CMK (cell line): ENCODE measurements at regions not wholly inside any gene's neighbourhood (a gene's known extent, or its start where the extent isn't known, plus 50 kb on each side); places are given as distances from the start of the nearest gene placed in this dataset.
"Not testable (repeated sequence)": the region's sequence is repeated elsewhere in the genome, so short reads cannot be mapped to it uniquely, and the experiment has no call there.

Experiments
- DNase-seq: peaks from one replicate; pipeline ENCODE4 v3.0.0-alpha.2; 2010; ENCODE audit warnings: low read depth

DNA sequence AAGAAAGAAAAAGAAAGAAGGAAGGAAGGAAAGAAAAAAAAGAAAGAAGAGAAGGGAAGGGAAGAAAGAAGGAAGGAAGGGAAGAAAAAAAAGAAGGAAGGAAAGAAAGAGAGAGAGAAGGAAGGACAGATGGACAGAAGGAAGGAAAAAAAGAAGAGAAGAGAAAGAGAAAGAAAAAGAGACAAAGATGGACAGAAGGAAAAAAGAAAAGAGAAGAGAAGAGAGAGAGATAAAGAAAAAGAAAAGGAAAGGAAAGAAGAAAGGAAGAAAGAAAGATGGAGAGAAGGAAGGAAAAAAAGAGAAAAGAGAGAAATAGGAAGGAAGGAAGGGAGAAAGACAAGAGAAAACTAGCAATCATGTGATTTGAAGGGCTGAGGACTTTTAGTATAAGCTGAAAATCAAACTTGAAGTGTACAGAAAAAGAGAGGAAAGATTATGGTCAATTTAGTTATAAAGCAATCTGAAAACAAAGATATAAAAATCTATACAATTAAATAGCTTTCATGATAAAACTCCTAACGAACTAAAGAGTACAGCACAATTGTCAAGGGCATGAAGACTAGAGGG lies 115.3 kb downstream of the LTN1 start:
- DNase-seq = no peak

GRCh38 chr21:28875078-28875477 lies 117.6 kb downstream of the LTN1 start:
- DNase-seq = no peak

GRCh38 chr21:28872218-28872617 lies 120.5 kb downstream of the LTN1 start:
- DNase-seq = no peak

- no peak for DNase-seq
Measured at GRCh38 chr21:28871388-28872010, 121.2 kb downstream of the LTN1 start.

DNA sequence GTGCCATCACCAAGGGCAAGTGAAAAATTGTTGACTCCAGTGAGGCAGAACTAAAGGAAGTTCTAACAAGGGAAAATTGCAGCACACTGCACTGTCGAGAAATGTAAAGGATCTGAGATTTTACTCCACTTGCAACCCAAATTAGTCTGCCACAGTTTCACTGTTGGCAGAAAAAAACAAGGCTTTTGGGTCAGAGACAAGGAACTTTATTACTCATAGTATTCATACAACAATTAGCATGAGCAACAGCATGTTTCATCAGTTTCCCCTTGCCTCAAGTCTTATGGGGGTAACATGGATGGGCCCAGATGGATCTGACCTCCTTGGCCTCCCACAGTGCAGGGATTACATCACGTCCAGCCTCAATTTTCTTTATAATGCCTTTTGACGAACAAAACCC lies 125.3 kb downstream of the LTN1 start:
- DNase-seq = no peak

DNA sequence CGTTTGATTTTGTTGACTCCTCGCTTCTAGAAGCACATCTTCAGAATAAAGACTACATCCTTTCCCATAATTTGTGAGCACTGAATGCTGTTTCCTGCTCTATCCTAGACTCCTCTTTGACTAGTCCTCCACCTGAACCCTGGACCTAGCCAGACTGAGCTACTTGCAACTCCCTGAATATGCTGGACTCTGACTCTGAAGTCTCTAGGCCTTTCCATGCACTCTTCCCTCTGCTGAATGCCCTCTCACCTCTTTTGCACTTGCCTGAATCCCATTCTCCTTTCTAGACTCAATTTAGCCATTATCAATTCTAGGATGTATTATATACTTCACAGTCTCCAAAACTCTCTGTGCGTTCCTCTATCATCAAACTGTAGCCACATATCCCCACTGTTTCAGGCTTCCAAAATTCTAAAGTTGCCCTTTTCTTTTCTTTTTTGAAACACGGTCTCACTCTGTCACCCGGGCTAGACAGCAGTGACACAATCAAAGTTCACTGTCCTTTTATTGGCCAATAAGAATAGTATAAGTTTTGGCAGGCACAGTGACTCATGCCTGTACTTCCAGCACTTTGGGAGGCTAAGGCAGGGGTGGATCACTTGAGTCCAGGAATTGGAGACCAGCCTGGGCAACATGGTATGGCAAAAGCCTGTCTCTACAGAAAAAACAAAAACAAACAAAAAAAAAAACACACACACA lies 127.0 kb downstream of the LTN1 start:
- DNase-seq = no peak

- DNase-seq = no peak
Measured at GRCh38 chr21:28858424-28858823, 134.3 kb downstream of the LTN1 start.

DNA sequence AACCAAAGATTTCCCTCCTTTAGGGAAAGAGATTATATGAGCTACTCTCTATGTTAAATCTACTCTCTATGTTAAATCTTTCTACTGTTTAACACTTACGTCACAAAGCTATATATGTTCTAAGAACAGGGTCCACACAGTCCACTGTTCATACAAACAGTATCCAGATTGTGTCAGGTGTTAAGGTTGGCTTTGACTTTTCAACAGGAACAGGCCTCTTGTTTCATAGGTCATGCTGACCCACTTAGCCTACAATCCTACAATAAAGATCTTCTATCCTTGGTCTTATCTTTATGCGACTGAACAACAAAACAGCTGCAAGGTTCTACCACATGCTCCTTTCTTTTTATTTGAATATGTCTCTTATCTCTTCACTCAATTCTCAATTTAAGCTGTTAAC lies 134.9 kb downstream of the LTN1 start:
- no peak for DNase-seq

DNA sequence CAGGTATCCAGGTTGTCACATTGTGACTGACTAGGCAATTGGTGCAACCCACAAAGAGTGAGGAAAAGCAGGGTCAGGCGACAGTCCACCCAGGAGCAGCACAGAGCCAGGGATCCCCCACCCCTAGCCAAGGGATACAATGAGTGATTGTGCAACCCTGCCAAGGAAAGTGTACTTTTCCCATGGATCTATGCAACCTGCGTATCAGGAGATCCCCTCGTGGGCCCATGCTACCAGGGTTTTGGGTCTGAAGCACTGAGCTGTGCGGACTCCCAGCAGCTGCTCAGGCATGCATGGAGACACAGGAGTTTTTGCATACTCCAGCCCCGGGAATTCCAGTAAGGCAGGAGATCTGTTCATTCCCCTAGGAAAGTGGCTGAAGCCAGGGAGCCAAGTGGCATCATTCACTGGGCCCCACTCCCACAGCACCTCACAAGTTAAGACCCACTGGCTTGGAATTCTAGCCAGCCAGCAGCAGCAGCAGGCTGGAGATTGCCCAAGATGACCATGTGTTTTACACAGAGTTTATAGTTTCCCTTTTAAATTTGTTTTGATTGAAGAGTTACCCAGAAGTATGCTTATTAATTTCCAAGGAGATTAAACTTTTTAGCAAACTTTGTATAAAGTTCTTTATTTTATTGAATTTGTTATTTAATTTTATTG lies 136.0 kb downstream of the LTN1 start:
- no peak for DNase-seq

- no peak for DNase-seq
Measured at GRCh38 chr21:28852706-28853105, 140.0 kb downstream of the LTN1 start.

DNA sequence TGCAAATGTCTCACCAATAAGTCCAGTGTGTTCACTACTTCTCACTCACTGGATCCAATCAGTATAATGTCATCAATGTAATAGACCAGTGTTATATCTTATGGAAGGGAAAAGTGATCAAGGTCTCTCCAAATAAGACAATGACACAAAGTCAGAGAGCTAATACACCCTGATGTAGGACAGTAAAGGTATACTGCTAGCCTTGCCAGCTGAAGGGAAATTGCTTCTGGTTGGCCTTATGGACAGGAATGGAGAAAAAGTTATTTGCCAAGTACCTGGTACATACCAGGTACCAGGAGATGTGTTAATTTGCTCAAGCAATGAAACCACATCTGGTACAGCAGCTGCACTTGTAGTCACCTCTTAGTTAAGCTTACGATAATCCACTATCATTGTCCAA lies 141.0 kb downstream of the LTN1 start:
- DNase-seq = no peak

GRCh38 chr21:28839237-28839636 lies 153.4 kb downstream of the LTN1 start:
- DNase-seq = not testable (repeated sequence)

DNA sequence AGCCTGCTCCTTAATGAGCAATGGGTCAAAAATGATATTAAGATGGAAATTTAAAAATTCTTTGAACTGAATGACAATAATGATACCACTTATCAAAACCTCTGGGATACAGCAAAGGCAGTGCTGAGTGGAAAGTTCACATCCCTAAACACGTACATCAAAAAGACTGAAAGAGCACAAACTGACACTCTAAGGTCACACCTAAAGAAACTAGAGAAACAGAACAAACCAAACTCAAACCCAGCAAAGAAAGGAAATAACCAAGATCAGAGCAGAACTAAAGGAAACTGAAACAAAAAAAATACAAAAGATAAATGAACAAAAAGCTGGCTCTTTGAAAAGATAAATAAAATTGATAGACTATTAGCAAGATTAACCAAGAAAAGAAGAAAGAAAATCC lies 155.3 kb downstream of the LTN1 start:
- not testable (repeated sequence) for DNase-seq

GRCh38 chr21:28836588-28836987 lies 156.1 kb downstream of the LTN1 start:
- DNase-seq = not testable (repeated sequence)

DNA sequence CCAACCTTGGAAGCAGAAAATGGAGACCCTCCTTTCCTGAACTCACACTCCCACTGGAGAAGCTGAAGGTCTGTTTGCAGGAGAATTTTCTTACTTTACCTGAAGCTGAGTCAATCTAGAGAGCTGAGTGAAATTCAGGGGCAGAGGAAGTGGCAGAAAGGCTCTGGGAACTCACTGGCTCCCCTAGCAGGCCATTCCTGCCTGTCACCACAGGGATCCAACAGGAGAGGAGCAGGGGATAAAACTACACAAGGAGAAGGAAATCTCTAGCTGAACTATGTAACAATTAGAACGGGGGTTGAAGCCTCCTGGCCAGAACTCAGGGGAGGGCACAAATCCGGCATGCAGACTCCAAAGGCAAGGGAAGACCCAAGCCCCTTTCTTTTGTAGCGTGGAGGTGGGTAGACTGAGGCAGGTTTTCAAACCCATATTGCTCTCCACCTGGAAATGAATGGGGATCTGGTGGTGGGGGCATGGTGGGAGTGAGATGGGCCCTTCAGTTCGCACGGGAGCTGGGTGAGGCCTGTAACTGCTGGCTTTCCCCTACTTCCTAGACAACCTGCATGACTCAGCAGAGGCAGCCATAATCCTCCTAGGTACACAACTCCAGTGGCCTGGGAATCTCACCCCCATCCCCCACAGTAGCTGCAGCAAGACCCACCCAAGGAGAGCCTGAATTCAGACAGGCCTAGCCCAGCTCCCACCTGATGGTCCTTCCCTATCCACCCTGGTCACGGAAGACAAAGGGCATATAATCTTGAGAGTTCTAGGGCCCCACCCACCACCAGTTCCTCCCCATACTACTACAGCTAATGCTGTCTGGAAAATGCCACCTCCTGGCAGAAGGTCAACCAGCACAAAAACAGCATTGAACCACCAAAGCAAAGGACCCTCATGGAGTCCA lies 158.1 kb downstream of the LTN1 start:
- DNase-seq = no peak

DNA sequence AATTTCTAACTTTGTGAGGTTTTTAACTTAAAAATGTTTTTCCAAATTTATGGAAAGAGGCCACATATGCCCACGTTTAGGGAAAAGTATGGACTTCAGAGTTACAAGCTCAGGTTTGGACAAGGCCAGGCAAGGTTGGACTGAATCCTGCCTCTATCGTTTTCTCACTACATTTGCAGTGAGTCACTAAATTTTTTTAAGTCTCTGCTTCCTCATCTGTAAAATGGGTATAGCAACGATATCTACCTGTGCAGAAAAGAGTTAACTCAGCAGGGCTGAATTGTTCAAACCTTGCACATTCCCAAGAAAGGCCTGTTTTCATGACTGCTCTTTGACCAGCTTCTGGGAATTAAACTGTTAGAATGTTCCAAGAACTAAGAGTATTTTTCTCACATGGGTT lies 159.1 kb downstream of the LTN1 start:
- no peak for DNase-seq

DNA sequence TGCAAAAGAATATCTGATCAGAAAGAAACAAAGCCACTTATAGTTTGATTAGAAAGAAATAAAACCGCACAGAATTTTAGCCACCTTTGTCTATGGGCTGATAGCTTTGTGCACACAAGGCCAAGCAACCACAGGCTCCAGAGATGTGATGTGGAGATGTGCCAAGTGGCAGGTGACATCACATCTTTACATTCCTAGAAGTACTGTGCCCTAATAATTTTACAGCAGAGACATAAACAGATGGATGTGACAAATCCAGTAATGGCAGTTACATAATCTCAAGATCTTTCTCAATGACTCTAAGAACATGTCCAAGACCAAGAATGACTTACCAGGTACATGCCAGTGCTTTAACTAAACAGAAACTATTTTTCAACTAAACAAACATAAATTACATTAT lies 159.5 kb downstream of the LTN1 start:
- no peak for DNase-seq

GRCh38 chr21:28832715-28833061 lies 160.0 kb downstream of the LTN1 start:
- no peak for DNase-seq

DNA sequence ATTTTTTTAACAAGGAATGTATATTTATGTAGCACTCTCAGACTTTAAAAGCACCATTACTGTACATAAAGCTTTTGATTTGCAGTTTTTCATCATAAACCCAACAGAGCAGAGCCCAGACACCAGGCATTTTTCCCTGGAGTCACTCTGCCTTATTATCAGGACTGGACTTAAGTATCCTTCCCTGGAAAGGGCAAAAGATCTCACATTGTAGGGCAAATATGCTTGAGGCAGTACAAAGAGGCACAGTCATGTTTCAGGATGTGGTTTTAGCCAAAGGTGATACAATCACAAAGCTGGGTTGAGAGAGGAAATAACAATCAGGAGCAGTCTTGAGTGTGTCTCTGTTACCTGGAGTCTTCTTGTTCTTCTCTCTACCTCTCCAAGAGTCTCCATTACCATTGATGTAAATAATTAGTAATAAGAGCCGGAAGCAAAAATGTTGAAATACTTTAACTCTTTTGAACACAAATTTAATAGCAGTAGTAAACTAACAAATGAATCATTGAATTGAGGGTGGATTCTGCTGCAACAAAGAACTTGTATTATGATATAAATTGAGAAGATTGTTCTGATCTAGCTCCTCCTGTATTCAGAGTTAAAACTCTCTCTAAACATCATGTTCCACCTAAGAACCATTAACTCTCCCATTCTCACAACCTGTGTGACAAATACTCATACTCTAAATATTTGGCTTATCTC lies 160.5 kb downstream of the LTN1 start:
- no peak for DNase-seq

DNA sequence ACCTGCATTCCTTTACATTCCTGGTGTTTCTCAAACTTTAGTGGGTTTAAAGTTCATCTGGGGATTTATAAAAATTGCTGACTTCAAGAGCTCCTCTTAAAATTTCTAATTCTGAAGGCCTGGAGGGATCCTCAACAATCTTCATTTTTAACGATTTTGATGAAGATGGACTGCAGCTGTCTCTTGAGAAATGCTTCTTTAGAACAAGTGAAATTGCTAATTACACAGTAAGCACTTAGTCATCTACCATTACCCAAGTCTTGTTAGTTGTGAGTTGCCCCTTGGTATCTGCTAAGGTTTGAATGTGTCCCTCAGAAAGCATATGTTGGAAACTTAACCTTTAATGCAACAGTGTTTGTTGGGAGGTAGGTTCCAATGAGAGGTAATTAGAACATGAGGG lies 163.7 kb downstream of the LTN1 start:
- DNase-seq = no peak

DNA sequence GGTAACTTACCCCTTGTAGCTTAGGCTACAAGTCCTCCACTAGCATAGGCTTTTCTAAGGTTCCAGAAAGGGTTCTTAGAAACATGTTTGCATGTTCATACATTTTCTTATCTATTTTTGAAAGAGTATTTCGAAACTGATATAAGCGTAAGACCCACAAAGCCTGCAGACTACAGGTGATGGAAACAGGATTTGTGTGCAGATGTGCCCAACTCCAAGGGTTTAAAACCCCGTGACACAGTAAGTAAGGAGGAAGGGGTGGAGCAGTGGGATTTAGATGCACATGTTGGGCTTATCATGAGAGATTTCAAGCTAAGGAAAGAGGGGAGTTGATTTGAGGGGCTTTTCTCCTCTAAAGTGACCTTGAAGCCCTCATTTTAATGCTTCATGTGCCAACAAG lies 164.7 kb downstream of the LTN1 start:
- no peak for DNase-seq

GRCh38 chr21:28827422-28827821 lies 165.3 kb downstream of the LTN1 start:
- no peak for DNase-seq
